Pons (tissue), 1 donor: ENCODE measurements at regions not wholly inside any gene's neighbourhood (a gene's known extent, or its start where the extent isn't known, plus 50 kb on each side); places are given as distances from the start of the nearest gene placed in this dataset.

Experiments used
- DNase-seq: peaks from one replicate; pipeline ENCODE4 v3.0.0-alpha.2; 2016; ENCODE audit warnings: low spot score

DNA sequence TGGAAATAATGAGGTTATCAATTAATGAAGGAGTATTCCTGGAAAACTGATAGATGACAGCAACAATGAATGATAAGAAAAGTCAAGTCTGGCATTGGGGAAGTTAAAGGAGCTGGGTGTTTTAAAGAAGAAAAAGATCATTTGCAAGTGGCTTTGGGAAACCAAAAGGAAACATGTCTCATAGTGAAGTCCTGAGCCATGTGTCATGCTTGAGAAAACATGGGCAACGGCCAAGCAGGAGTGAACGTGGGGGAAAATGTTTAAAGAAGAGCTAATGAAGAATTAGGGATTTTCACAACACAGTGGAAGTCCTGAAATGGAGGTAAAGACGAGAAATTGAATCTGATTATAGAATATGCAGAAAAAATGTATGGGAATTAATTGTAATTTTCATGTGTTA lies 1383.2 kb upstream of the CELF2 start:
- no peak for DNase-seq

DNA sequence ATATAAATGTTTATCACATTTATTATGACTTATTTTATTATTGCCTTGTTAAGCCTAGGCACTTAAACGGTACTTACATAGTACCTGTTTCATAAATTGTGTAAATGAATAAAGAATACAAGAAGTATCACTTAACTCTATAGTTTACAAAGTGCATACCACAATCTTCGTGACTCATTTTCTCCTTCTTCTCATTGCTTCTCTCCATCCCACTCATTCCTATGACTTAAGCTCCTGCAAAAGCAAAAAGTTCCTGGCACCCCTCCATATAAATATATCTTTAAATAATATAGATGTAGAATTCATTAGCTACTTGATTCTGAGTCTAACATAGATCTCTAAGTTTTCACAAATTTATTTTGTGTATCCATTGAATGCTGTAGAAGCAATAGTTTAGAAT lies 1382.0 kb upstream of the CELF2 start:
- DNase-seq = no peak

DNA sequence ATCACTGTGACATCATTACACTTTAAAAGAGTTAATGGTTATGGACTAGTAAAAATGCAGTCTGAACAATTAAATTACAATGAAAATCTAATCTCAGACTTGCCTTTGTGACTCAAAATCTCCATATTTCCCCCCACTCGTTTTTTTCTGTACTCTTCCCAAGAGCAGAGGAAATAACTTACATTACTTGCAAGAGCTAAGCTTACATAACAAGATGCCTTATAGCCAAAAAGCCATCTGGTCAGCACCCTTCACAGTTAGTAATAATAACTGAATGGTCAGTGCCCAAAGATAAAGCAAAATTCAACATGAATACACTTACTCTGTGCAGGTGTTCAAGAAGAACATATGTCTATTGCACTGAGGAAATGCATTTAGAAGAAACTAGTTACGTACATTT lies 1381.5 kb upstream of the CELF2 start:
- no peak for DNase-seq

DNA sequence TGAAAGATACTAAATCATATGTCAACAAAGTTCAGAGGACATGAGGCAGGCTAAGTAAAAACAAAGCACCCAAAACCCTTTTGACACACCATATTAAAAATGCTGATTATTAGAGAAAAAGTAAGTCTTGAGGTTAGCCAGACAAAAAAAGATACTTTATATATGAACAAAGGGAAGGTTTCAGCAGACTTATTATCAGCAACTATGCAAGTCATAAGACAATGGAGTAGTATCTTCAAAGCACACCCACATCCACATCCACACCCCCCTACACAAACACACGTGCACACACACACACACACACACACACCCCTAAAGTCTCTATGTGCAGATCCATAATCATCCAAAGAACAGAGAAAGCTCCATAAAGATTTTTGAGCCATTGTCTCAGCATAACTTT lies 1373.9 kb upstream of the CELF2 start:
- no peak for DNase-seq

DNA sequence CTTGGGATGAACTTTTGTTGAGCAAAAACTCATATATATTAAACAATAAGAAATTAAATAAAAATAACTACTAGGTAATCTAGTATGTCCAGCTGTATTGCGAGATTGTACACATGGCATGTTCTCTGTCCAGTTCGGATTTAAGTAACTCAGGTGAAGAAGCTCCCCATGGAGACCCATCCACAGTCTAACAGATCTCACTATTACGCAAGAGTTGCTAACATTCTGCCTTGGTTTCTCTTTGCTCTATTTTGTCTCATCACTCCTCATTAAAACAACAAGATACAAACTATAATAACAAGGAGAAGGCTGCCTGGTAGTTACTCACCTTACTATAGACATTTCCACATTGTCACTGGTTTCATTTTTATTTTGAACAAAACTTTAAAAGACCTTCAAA lies 1372.3 kb upstream of the CELF2 start:
- no peak for DNase-seq

DNA sequence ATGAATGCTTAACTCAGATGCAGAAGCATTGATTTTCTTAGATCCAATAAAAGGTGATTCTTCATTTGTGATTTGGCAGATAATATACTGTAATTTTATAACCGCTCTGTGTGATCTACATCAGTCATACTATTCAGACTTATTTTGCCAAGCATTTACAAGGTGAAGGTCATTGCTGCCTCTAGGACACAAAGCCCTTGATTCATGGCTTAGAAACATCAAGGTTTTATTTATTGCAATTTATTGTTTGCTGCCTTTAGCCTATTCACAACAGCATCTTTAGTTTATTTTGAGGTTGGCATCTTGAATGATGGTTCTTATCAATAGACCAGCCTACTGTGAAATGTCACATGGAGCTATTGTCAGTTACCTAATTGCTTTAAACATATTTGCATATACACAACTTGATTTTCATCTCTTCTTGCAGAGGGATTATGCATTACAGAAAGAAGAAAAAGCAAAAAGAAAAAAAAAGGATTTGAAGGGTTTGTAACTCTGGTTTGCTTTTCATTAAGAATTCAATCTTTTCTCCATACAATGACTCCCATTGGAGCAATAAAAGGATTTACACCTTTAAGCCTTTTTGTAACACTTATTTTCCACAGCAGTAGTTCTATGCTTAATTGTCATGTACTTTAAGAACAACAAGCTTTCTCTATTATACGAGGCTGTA lies 1371.6 kb upstream of the CELF2 start:
- no peak for DNase-seq

DNA sequence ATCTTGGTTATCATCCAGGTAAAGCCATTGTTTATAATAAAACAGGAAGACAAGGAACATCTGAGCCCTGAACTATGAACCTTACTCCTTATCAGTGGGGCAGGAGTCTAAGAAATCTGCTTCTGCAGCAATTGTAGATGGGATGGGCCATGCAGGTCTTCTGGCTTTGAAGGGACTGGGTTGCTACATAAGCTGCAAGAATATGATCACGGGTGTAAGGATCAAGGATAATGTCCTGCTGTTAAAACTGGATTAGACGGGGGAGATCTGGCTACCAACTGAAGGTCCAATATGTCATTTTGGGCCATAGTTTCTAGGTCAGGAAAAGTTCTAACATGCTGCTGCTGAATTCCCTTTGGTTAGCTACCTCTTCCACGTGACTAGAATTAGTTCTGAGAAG lies 1363.4 kb upstream of the CELF2 start:
- no peak for DNase-seq

DNA sequence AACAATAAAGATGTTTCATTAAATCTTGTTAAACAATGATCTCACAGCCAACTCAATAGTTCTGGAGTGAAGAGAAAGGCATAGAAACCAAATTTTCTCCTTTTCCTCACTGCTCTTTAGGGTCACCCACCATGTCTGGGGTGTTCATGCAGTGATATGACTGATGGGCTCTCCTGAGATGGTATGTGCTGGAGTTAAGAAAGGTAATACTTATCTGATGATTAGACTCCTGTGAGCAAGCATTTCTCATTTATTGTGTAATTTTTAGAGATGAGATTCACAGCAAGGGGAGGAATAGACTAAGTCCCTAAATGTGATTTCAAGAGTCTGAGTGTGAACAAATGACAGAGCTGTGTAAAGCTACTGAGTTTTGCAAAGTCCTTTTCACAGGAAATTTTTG lies 1361.3 kb upstream of the CELF2 start:
- no peak for DNase-seq

DNA sequence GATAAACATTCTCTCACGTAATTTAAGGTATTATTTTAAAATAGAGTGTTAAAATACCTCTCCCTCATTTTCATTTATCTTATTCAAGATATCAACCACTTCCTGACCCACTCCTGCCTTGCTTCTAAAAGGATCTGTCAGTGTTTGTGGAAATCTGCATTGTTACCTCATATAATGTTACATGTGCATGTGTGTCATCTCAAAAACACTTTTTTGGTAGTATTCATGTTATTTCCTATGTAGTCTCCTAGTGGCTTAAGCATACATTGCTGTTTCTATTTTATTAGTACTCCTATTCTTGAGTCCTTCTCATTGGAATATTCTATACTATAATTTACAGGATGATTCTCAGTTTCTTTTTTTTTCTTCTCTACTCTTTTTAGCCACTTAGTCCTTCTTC lies 1360.7 kb upstream of the CELF2 start:
- DNase-seq = no peak

DNA sequence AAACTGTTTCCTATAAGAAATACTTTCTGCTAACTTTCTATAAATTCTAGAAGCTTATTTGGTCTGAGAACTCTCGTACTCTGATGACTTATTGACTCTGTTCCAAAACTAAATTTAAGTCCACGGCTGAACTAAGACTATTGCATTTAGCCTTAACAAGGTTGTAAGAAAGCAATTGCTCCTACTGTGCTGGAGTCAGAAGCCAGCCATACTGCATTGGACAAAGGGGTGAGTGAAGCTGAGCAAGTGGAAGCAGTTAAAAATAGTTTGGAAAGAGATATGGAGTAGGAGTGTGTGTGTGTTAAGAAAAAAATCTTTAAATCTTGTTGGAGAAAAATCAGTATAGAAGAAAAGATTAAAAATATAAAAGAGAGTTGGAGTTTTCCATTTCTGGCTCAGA lies 1360.1 kb upstream of the CELF2 start:
- no peak for DNase-seq

DNA sequence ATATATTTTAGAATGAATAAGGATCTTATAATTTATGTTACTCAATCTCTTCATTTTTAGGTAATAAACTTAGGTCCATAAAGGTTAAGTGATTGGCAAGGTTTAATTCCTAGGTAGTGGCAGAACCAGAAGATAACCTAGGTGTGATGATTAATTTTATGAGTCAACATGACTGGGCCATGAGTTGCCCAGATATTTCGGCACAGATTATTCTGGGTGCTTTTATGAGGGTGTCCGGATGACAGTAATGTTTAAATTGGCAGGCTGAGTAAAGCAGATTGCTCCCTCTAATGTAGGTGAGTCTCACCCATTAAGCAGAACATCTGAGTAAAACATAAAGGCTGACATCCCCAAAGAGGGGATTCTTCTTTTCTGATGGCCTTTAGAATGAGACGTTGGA lies 1349.3 kb upstream of the CELF2 start:
- DNase-seq = no peak

DNA sequence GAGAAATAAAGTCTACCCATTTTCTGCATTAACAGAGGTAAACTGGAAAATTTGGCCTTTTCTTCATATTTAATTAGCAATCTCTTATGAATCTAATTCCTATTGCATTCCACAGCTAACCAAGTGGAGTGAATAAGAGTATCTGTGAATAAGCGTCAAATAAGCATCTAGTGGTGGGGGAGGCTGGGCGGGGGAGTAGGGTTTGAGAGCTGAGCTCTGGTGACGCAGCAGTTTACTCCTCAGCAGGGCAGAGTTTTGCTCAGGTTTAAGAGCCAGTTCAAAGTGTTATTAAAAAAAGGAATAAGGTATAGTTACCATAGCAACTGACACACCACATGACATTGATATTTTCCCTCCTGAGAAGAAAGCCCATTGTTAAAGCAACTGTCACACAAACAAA lies 1346.8 kb upstream of the CELF2 start:
- no peak for DNase-seq

DNA sequence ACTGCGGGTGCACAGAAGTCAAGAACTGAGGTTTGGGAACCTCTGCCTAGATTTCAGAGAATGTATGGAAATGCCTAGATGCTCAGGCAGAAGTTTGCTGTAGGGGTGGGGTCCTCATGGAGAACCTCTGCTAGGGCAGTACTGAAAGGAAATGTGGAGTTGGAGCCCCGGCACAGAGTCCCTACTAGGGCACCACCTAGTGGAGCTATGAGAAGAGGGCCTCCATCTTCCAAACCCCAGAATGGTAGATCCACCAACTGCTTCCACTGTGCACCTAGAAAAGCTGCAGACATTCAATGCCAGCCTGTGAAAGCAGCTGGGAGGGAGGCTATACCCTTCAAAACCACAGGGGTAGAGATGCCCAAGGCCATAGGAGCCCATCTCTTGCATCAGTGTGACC lies 1336.0 kb upstream of the CELF2 start:
- DNase-seq = no peak

DNA sequence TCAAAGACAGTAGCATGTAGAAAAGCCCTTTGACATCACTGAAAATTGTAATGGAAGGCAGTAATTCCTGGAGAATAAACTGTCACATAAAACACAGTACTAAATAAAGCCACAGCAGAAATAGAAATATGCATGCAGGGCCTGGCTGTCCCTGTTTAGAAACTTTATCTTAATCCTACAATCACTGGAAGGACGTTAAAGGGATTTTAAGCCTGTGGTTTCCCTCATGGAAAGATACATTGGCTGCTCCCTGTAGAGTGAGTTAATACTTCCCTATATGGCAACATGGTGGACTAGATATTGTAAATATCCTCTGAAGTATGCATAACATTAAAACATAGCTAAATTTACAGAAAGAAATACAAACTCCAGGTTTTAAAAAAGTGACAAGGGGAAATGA lies 1334.9 kb upstream of the CELF2 start:
- no peak for DNase-seq

DNA sequence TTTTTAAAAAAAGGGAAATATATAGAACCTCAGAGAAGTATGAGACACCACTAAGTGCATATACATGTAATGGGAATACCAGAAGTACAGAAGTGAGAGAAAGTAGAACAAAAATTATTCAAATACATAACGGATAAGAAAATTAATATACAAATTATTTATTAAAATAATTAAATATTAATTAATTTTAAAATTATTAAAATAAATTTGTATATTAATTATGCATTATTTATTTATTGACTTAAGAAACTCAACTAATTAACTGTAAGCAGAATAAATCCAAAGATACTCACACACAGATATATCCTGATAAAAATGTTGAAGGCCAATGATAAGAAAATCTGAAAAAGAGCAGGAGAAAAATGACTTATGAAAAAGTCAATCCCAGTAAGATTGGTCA lies 1333.5 kb upstream of the CELF2 start:
- no peak for DNase-seq

DNA sequence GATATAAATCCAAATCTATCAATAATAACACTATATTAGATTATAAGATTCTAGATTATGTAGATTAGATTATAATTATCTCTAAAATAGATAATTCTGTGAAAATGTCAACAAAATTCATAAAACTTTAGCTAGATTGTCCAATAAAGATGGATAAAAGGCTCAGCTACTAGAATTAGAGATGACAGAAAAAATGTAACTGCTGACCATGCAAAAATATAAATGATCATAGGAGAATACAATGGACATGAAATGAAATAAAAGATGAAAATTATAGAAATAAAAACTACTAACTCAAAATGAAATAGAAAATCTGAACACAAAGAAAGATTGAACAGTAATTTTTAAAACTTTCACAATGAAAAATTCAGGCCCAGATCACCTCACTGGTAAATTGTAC lies 1332.1 kb upstream of the CELF2 start:
- DNase-seq = no peak

DNA sequence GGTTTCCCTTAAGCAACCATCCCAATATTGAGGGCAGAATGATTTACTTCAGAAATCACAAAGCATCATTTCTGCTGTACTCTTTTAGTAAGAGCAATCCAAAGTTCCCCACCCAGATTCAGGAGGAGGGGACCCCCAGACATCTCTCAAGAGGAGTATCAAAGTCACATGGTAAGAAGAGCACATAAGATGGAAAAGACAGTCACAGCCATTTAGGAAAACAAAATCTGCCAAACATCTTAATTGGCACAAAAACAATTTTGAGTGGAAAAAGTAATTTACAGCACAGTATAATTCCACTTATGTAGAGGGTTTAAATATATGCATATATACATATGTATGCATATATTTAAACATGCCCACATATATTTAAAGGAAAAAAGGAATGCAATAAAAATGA lies 1329.0 kb upstream of the CELF2 start:
- DNase-seq = no peak

DNA sequence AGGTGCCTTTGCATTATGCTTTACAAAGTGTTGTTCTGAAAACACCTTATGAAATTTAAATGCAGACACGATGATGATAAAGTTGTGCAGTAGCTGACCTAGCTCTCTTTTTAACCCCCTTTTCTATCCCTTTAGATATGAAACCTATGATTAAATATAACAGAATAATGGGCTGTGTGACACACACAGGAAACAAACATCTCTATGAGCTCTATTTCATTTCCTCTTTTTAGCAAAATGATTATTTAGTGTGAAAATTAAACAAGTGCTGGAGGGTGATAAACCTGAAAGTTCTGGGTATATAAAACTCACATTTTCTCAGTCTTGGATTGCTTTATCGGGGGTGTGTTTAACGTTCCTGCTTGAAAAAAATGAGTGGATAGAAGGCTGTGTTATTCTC lies 1310.5 kb upstream of the CELF2 start:
- no peak for DNase-seq

DNA sequence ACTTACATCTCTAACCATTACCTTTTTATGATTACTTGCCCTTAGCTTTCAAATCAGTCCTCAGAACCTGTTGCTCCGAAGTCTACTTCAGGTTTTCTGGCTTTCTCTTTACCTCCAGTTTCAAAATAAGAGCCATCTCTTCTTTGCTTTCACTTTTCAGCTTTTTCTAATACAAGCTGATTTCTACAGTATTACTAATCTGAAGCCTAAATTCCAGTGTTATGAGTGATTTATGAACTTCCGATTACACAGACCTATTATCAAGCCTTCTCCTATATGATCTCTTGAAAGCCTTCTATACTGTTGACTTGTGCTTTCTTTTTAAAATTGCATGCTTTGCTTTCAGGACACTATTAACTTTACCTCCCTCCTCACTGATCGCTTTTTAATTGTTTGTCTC lies 1307.8 kb upstream of the CELF2 start:
- no peak for DNase-seq

DNA sequence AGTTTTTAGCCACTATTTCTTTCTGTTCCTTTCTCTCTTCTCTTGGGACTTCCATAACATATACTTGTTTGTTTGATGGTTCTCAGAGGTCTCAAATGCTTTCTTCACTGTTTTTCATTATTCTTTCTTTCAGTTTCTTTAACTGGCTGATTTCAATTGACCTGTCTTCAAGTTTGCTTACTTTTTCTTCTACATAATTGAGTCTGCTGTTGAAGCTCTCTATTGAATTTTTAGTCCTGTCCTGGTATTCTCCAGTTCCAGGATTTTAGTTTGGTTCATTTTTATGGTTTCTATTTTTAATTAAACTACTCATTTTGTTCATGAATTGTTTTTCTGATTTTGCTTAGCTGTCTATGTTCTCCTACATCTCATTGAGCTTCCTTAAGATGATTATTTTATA lies 1305.3 kb upstream of the CELF2 start:
- DNase-seq = no peak

DNA sequence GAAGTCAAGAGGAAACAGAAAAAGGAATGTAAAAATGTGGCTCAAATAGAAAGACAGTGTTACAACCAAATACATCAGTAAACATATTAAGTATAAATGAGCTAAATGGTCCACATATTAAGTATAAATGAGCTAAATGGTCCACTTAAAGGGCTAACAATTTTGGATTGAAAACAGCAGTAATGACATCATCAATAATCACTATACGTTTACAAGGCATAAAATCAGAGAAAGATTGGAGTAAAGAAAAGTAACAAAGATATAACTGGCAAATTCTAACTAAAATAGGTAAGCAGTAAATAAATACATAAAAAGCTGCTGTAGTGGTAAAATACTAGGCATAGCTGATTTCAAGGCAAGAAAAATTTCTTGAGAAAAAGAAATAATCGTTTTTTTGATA lies 1298.4 kb upstream of the CELF2 start:
- DNase-seq = no peak

DNA sequence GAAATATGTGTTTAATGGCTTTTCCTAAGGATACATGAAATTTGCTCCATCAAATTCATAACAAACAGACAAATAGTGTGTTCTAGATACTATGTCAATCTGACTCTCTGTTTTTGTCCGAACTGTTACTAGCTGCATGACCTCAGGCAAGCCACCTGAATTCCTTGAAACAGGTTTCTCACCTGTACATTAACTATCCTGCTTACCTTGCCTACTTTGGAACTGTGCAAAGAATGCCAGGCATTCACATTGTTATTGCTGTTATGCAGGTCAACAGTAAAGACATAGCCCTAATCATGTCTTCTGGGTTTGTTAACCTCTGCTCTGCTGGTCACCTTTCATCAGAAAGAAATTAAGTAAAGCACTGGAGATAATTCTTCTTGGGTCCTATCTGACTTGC lies 1283.9 kb upstream of the CELF2 start:
- DNase-seq = no peak

DNA sequence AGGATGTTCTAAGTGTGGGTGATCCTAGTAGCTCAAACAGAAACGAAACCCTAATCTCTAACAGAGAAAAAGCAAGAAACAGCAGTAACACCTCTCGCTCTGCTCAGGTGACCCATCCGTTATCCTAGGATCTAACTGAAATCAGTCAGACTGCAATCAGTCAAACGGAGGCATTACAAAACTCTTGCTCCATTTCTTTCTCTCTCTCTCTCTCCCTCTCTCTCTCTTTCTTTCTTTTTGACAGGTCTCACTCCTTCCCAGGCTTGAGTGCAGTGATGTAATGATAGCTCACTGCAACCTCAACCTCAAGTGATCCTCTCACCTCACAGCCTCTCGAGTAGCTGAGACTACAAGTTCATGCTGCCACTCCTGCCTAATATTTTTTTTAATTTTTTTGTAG lies 1283.5 kb upstream of the CELF2 start:
- DNase-seq = no peak

DNA sequence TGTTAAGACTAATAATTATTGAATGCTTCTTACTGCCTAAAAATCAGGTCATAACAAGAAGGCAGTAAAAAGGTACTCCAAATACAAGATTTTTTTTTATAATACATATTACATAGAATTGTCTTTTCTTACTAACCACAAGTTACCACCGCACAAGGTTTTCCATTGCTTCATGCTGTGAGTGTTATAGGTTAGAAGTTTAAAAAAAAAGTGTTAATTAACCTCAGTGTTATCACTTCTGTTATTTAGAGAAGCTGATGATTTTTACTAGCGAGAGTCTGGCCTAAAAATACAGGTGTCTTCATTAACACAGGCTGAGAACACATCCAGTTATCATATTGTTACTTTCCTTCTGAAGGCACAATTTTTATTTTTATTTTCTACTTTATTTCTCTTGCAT lies 1281.9 kb upstream of the CELF2 start:
- no peak for DNase-seq

DNA sequence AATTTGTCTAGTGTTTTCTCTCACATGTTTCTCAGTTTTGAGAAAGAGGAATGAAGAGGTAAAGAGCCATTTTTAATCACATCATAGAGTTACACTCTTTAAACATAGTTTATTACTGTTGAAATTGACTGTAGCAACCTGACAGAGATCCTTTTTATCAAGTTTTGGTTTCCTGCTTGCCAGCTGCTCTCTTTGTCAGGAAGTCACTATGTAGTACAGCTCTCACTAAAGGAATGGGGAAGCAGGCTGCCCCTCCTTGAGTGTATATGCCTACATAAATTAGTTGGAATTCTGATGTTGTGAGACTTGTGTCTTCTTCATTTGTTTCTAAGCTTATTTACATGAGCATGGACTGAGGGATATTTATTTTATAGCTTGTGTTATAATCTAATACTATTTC lies 1274.0 kb upstream of the CELF2 start:
- no peak for DNase-seq
